Esophagus squamous epithelium (tissue), 4 donors: ENCODE measurements at regions not wholly inside any gene's neighbourhood (a gene's known extent, or its start where the extent isn't known, plus 50 kb on each side); places are given as distances from the start of the nearest gene placed in this dataset.

Experiments
- CTCF ChIP-seq, 6 experiments: fragments of 450-650 bp in 4 of 6; fragments of 200-600 bp in 2 of 6; sonication (generic) in 2 of 6; IDR thresholded peaks; one replicate each; pipeline ENCODE4 v1.5.1; 2016 to 2019; ENCODE audit warnings: antibody characterized with exemption in 6 of 6, mild to moderate bottlenecking in 4 of 6, moderate library complexity in 4 of 6
- POLR2A ChIP-seq, 4 donors: fragments of 450-650 bp; IDR thresholded peaks; one replicate each; pipeline ENCODE4 v1.6.1; 2017; ENCODE audit warnings: antibody characterized with exemption in 4 of 4, mild to moderate bottlenecking in 4 of 4, moderate library complexity in 3 of 4

- TF ChIP-seq POLR2A (IDR thresholded peaks at IDR 0.05) (no peak), CTCF (IDR thresholded peaks at IDR 0.05) (no peak)
These were observed 103.5 kb upstream of the FXR1 start for GRCh38 chr3:180808823-180809575.
